Skeletal muscle satellite cell (primary cell): ENCODE measurements at regions not wholly inside any gene's neighbourhood (a gene's known extent, or its start where the extent isn't known, plus 50 kb on each side); places are given as distances from the start of the nearest gene placed in this dataset.
"Not testable (repeated sequence)": the region's sequence is repeated elsewhere in the genome, so short reads cannot be mapped to it uniquely, and the experiment has no call there.

ENCODE experiments used
- H3K27me3 ChIP-seq: 2 replicates; pipeline ENCODE4 v1.7.0; 2013; ENCODE audit warnings: low read length; ENCODE audit not compliant: control insufficient read depth, insufficient read depth
- H3K36me3 ChIP-seq: 2 replicates; pipeline ENCODE4 v1.7.0; 2013; ENCODE audit warnings: mild to moderate bottlenecking, control low read depth, low read length; ENCODE audit not compliant: insufficient read depth
- H3K4me1 ChIP-seq: 2 replicates; pipeline ENCODE4 v1.7.0; 2013; ENCODE audit warnings: low read length; ENCODE audit not compliant: control insufficient read depth, insufficient read depth
- H3K4me2 ChIP-seq: 2 replicates; pipeline ENCODE4 v1.7.0; 2013; ENCODE audit warnings: mild to moderate bottlenecking, low read length
- H3K4me3 ChIP-seq: 2 replicates; pipeline ENCODE4 v1.7.0; 2013; ENCODE audit warnings: low read length
- H3K9ac ChIP-seq: 2 replicates; pipeline ENCODE4 v1.7.0; 2013; ENCODE audit warnings: mild to moderate bottlenecking, low read depth, low read length, moderate library complexity
- H3K9me3 ChIP-seq: replicated peaks from 2 replicates; pipeline ENCODE4 v1.7.0; 2013; ENCODE audit warnings: mild to moderate bottlenecking, control low read depth, low read length

DNA sequence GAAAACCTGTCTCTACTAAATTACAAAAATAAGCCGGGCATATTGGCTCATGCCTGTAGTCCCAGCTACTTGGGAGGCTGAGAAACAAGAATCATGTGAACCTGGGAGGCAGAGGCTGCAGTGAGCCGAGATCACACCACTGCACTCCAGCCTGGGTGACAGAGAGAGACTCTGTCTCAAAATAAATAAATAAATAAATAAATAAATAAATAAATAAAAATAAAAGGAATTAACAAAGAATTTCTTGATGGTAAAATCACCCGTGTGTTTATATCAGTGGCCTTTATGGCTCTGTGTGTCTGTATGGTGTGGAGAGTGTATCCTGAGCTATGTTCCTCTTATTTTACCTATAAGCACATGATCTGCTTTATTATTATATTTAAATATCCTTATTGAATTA is 520.5 kb upstream of the PFKP start:
- H3K4me3 ChIP-seq, H3K36me3 ChIP-seq, H3K4me2 ChIP-seq, H3K27me3 ChIP-seq, H3K4me1 ChIP-seq, H3K9ac ChIP-seq, H3K9me3 ChIP-seq: not testable (repeated sequence)

DNA sequence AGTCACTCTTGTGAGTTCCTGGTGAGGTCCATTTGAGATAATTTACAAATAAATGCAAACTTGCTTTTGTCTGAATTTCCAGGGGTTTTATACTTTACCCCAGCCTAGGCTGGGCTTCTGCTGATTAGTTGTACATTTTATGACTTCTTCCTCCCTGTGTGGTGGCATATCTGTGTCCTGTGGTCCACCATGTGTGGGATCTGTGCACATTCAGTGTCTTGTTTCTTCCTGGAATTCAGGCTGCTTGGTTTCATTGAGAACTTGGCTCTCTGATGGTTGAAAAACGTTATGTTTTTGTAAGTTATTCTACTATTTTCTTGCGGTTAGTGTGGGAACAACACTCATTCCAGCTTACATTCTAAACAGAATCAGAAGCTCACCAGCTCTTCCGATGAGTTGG is 523.4 kb upstream of the PFKP start:
- Histone ChIP-seq H3K9me3 (peaks cover 7% of the 10 kb centered on the region), H3K36me3 (no peaks in the 10 kb centered on the region), H3K4me2 (no peak overlapping the region), H3K4me1 (no peaks in the 10 kb centered on the region), H3K9ac (no peak overlapping the region), H3K27me3 (no peaks in the 10 kb centered on the region), H3K4me3 (no peak overlapping the region)

DNA sequence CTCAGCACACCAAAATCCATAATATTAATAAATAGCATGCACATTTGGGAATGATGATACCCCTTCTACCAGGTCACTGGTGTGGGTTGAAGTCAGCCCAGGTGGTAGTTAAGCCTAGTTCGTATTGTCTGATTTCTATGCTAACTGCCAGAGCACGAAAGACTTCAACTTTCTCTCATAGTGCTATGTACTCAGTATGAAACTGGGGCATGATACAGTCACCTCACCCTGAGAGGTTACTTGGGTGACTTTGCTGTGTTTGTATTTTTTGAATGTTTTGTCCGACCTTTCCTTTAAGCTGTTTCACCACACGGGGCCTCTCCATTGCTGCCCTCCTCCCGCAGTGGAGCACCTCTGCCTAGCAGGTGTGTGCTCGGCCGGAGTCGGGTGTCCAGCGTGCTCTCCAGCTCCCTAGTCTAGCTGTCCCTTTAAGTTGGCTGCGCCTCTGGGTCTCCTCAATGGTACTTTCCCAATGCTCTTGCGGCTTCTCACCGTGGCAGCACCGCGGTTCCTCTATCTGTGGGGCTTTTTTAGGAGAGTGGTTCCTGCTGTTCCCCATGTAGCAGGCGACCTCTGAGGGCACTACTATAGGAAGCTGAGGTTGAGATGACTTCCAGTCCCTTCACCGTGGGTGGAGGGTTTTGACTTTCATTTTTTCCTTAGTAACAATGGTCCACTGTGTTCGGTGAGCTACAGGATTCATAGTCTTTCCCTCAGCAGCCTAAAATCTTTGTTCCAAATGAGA is 524.0 kb upstream of the PFKP start:
- H3K27me3 ChIP-seq: no peaks in the 10 kb centered on the region
- H3K36me3 ChIP-seq: no peaks in the 10 kb centered on the region
- no peak overlapping the region for H3K4me2 ChIP-seq
- H3K9me3 ChIP-seq: peaks cover 8% of the 10 kb centered on the region
- no peaks in the 10 kb centered on the region for H3K4me1 ChIP-seq
- H3K9ac ChIP-seq: no peak overlapping the region
- no peak overlapping the region for H3K4me3 ChIP-seq

DNA sequence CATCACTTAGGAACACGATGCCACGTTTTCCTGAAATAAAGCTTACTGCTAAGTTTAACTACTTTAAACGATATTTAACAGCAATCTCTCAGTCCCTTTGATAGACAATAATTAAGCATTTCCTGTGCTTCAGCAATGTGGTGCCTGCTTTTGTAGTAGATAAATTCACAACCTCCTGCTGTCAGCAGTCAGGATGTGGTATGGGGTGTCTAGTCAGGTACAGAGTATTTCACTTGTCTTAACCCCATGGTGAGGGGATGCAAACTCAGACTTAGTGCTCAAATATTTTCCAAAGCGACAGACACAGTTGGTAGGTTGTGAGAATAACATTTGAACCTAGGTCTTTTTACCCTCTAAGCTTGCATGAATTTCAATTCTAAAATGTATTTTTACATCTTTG is 526.2 kb upstream of the PFKP start:
- Histone ChIP-seq H3K36me3 (no peaks in the 10 kb centered on the region), H3K4me2 (no peak overlapping the region), H3K27me3 (no peaks in the 10 kb centered on the region), H3K4me1 (no peaks in the 10 kb centered on the region), H3K9me3 (peaks cover 8% of the 10 kb centered on the region), H3K9ac (no peak overlapping the region), H3K4me3 (no peak overlapping the region)

DNA sequence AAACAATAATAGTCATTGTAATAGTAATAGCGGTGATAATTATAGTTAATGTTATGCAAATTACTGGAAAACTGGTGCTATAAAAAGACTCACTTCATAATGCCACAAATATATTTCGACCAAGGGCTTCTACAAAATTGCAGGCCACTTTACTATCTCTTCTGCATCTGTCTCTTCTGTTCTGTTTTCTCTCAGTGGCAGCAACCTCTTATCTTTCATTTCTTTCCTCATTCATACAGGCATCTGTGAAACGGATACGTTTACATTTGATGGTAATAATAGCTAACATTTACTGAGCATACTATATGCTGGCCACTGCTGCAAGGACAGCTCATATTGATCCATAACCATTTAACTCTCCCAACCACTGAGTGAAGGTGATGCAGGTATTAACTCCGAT is 537.4 kb upstream of the PFKP start:
- no peaks in the 10 kb centered on the region for H3K4me1 ChIP-seq
- H3K9me3 ChIP-seq: peaks cover 8% of the 10 kb centered on the region
- H3K4me2 ChIP-seq: no peak overlapping the region
- H3K4me3 ChIP-seq: no peak overlapping the region
- H3K9ac ChIP-seq: no peak overlapping the region
- no peaks in the 10 kb centered on the region for H3K27me3 ChIP-seq
- no peaks in the 10 kb centered on the region for H3K36me3 ChIP-seq

DNA sequence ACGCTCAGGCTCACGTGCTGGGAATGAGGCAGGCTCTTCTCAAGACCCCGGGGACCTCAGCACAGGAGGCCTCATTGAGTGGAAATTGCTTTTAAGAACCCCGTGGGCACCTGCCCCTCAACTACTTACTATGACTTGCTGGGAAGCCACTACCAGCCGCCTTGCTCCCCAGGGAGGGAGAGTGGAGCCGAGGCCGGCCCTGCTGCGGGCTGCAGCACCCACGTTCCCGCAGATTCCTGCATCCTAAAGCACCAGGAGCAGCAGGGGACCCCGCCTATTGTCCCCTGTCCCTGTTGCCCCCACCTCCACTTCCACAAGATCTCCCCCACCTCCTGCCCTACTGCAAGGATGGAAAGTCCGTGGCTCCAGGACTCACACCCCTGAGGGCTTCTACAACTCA is 541.6 kb upstream of the PFKP start:
- Histone ChIP-seq H3K36me3 (no peaks in the 10 kb centered on the region), H3K27me3 (no peaks in the 10 kb centered on the region), H3K4me3 (no peak overlapping the region), H3K9me3 (peaks cover 6% of the 10 kb centered on the region), H3K9ac (no peak overlapping the region), H3K4me1 (no peaks in the 10 kb centered on the region), H3K4me2 (no peak overlapping the region)

DNA sequence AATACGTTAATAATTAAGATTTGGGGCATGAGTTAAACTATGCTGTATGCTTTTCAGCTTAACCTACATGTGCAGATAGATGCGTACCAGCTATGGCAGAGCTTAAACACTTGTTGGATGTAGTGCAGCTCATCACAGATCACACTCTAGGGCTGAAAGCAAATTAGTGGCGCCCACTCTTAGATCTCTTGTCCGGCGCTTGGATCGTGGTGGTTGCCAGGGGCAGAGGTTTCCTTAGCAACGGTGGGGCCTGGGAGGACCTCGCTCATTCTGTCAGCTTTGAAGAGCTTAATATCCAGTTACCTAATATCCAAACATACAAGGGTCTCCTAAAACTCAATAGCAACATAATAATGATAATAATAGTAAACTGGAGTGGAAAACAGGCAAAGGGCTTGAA is 548.2 kb upstream of the PFKP start:
- H3K4me2 ChIP-seq: no peak overlapping the region
- no peaks in the 10 kb centered on the region for H3K36me3 ChIP-seq
- no peaks in the 10 kb centered on the region for H3K4me1 ChIP-seq
- H3K27me3 ChIP-seq: no peaks in the 10 kb centered on the region
- H3K9me3 ChIP-seq: peaks cover 4% of the 10 kb centered on the region
- H3K9ac ChIP-seq: no peak overlapping the region
- H3K4me3 ChIP-seq: no peak overlapping the region

DNA sequence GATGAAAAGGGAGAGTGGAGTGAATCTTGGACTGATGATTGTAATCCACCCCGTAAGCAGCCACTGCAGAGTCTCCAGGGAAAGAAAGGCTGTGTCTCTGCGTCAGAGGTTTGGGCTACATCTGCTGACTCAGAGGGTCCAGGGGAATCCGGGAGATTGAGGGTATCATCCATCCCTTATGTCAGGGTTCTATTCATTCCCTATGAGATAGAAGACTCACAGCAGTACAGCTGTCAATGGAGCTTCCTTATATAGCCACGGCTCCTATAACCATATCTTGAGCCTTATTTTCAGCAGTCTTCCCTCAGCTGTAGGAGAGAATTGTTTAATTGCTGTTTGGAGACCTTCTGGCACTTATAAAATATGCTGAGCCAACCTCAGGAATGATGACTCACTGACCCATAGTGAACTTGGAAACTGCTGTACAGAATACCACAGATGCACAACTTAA is 558.2 kb upstream of the PFKP start:
- Histone ChIP-seq H3K4me2 (no peak overlapping the region), H3K9me3 (no peaks in the 10 kb centered on the region), H3K9ac (no peak overlapping the region), H3K4me3 (no peak overlapping the region), H3K4me1 (no peaks in the 10 kb centered on the region), H3K27me3 (no peaks in the 10 kb centered on the region), H3K36me3 (no peaks in the 10 kb centered on the region)

DNA sequence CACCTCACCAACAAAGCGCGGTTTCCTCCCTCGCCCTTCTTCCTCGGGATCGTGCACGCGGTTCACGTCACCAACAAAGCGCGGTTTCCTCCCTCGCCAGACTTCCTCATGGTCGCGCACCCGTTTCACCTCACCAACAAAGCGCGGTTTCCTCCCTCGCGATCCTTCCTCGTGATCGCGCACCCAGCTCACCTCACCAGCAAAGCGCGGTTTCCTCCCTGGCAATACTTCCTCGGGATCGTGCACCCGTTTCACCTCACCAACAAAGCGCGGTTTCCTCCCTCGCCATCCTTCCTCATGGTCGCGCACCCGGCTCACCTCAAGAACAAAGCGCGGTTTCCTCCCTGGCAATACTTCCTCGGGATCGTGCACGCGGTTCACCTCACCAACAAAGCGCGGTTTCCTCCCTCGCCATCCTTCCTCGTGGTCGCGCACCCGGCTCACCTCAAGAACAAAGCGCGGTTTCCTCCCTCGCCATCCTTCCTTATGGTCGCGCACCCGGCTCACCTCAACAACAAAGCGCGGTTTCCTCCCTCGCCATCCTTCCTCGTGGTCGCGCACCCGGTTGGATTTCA is 565.9 kb upstream of the PFKP start:
- not testable (repeated sequence) for H3K27me3 ChIP-seq, H3K9ac ChIP-seq, H3K4me1 ChIP-seq, H3K4me3 ChIP-seq, H3K36me3 ChIP-seq, H3K9me3 ChIP-seq, H3K4me2 ChIP-seq

DNA sequence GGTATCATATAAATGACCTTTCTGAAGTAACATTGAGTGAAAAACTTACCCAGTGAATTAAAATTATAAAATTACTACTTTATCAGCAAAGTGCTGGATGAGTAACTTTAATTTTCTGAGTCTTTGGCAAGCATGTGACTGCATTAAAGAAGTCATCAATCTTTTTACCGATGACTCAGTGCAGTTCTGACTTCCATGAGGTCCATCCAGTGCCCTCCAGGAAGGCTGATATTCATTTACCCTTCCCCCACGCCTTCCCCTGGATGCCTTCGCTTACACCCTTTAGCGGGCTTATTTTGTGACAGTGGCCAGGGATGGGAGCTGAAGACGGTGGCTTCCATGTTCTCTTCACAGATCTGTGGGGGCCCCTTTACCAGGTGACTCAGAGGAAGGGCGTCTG is 572.9 kb upstream of the PFKP start:
- no peak overlapping the region for H3K4me3 ChIP-seq
- H3K9me3 ChIP-seq: peaks cover 9% of the 10 kb centered on the region
- H3K4me1 ChIP-seq: no peaks in the 10 kb centered on the region
- no peaks in the 10 kb centered on the region for H3K36me3 ChIP-seq
- no peak overlapping the region for H3K4me2 ChIP-seq
- no peak overlapping the region for H3K9ac ChIP-seq
- H3K27me3 ChIP-seq: no peaks in the 10 kb centered on the region

DNA sequence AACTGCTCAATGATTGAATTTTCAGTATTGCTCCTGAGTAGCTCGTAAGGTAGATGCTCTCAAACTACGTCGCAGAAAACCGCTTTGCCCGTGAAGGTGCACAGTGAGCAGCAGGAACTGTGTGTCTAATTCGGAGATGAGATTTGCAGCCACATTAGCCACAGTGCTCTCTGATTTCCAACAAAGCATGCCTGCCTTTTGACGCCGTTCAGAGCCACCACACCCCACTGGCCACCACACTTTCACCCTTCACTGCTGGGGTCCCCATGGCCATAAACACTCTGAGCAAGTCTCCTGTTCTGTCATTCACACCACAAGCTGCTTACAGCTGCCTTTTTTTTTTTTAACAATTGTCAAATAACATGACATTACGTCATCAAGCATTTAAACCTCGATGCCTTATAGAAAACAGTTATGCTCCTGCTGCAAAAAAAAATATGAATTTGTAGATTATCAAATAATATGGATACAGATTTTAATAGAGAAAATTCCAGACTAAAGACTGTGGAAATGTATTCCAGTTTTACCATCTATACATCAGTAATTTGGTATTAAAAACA is 578.8 kb upstream of the PFKP start:
- H3K4me1 ChIP-seq: no peaks in the 10 kb centered on the region

DNA sequence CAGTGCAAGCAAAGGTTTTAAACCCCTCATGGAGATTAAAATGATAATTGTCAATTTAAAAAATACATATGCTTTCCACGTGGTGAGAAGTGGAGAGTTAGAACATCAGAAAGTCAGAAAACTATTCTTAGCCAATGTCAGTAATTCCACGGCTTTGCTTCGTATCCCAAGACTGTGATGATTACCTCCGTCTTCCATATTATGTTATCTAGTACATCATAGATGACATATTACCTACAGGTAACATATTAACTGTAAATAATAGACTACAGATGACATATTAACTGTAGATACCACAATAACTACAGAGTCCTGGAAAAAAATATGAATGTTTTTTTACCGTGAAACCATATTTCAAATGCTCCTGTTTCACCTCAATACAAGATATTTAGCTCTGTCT is 579.4 kb upstream of the PFKP start:
- no peak overlapping the region for H3K4me2 ChIP-seq
- no peaks in the 10 kb centered on the region for H3K4me1 ChIP-seq
- H3K9ac ChIP-seq: no peak overlapping the region

More for the DNA sequence above, 578.8 kb upstream of the PFKP start:
- no peak overlapping the region for H3K4me2 ChIP-seq
- no peaks in the 10 kb centered on the region for H3K9me3 ChIP-seq
- H3K27me3 ChIP-seq: no peaks in the 10 kb centered on the region
- H3K36me3 ChIP-seq: no peaks in the 10 kb centered on the region
- no peak overlapping the region for H3K9ac ChIP-seq
- no peak overlapping the region for H3K4me3 ChIP-seq

More for the DNA sequence above, 579.4 kb upstream of the PFKP start:
- Histone ChIP-seq H3K36me3 (no peaks in the 10 kb centered on the region), H3K27me3 (no peaks in the 10 kb centered on the region), H3K4me3 (no peak overlapping the region), H3K9me3 (no peaks in the 10 kb centered on the region)
